Hepatic stellate cell (primary cell): ENCODE measurements at regions not wholly inside any gene's neighbourhood (a gene's known extent, or its start where the extent isn't known, plus 50 kb on each side); places are given as distances from the start of the nearest gene placed in this dataset.
"Not testable (repeated sequence)": the region's sequence is repeated elsewhere in the genome, so short reads cannot be mapped to it uniquely, and the experiment has no call there.

ENCODE experiments used
- DNase-seq: peaks from one replicate; pipeline ENCODE4 v3.0.0; 2011; ENCODE audit warnings: low spot score

DNA sequence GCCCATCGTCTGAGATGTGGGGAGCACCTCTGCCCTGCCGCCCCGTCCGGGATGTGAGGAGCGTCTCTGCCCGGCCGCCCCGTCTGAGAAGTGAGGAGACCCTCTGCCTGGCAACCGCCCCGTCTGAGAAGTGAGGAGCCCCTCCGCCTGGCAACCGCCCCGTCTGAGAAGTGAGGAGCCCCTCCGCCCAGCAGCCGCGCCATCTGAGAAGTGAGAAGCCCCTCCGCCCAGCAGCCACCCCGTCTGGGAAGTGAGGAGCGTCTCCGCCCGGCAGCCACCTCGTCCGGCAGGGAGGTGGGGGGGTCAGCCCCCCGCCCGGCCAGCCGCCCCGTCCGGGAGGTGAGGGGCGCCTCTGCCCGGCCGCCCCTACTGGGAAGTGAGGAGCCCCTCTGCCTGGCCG lies 267.2 kb downstream of the MEF2C start:
- DNase-seq, result not testable (repeated sequence)

GRCh38 chr5:88613051-88613450 lies 269.9 kb downstream of the MEF2C start:
- DNase-seq, result no peak

DNA sequence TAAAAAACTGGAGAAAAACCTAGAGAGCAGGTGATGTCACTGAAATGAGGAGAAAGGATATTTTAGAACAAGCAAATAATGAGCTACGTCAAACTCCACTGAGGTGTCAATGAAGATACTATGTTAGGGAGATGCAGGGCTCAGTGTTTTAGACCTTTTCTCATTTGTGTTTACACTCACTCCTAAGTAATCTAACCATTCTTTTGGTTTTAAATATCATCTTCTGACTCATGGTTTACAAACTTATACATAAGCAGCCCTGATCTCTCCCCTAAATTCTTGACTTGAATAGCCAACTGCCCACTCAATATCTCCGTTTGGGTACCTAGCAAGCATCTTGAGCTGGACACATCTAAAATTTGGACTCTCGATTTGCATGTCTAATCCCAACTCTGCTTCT lies 272.4 kb downstream of the MEF2C start:
- DNase-seq, result no peak

- DNase-seq, result no peak
Observed at GRCh38 chr5:88607492-88607891, 275.5 kb downstream of the MEF2C start.

- no peak for DNase-seq
Observed at GRCh38 chr5:88606626-88607025, 276.4 kb downstream of the MEF2C start.

GRCh38 chr5:88606173-88606572 lies 276.8 kb downstream of the MEF2C start:
- DNase-seq, result no peak

DNA sequence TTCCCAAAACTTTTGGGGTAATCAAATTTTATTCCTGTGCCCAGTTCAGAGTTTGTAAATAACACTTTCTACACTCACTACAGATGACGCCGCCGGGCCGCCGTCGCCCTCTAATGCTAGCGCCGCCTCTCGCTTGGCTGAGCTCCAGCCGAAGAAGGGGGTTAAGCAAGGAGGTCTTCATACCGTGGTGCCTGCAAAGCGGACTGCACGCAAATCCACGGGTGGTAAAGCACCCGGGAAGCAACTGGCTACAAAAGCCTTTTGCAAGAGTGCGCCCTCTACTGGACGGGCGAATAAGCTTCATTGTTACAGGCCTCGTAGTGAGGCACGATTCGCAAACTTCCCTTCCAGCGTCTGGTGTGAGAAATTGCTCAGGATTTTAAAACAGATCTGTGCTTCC lies 280.4 kb downstream of the MEF2C start:
- DNase-seq, result no peak

GRCh38 chr5:88594441-88594840 lies 288.5 kb downstream of the MEF2C start:
- DNase-seq, result no peak

GRCh38 chr5:88588609-88589008 lies 294.4 kb downstream of the MEF2C start:
- DNase-seq, result no peak

- DNase-seq, result no peak
Observed at GRCh38 chr5:88583471-88583870, 299.5 kb downstream of the MEF2C start.

GRCh38 chr5:88558366-88558765 lies 289.7 kb upstream of the TMEM161B start:
- DNase-seq, result no peak

GRCh38 chr5:88557881-88558280 lies 289.2 kb upstream of the TMEM161B start:
- DNase-seq, result no peak

GRCh38 chr5:88557131-88557530 lies 288.5 kb upstream of the TMEM161B start:
- DNase-seq, result no peak

GRCh38 chr5:88556406-88556805 lies 287.8 kb upstream of the TMEM161B start:
- DNase-seq, result no peak

- DNase-seq, result no peak
Observed at GRCh38 chr5:88555674-88556073, 287.0 kb upstream of the TMEM161B start.

- no peak for DNase-seq
Observed at GRCh38 chr5:88553986-88554385, 285.3 kb upstream of the TMEM161B start.

DNA sequence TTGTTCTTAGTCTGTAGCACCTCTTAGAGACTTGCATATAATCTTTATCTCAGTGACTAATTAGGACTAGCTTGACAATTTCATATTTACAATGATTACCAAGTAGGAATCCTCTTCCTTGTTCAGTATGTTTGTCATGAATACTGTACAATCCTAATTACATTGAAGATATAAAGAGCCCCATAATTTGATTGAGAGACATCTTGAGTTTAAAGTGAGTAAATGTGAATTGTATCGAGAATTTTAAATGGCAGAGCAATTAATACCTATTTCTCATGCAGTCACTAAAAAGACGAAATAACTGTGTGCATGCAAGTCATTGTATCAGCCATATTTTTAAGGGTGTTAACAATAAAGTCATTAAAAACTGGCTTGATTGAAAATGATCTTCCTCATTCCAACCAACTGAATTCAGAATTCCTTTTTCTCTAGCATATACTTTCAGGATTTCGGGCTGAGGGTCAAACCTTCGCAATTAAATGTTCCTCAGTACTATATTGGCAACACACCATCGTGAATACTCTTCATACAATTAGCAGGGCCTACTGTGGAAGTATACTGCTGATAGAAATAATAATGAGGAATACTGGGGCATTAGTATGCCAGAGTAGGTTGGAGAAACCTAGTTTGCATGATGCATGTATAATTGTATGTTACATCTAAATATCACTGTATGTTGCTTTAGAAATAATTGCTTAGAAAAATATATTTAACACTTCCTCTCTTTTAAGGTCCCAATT lies 284.7 kb upstream of the TMEM161B start:
- no peak for DNase-seq

DNA sequence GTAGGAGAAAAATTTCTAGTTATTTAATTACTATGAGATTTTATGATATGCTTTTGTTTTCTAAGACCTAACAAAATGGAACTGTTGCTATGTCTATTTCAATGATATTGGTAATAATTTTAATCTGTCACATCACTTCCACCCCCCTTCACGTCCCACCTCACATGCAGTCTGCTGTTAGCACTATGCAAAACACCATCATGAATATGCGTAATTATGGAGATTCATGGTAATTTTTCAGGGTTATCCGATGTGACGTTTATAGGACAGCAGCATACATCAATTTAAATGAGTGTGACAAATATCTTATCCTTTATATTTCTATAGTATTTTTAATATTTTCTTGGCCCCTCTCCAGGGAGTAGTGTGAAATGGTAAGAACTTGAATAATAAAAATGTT lies 283.8 kb upstream of the TMEM161B start:
- DNase-seq, result no peak

DNA sequence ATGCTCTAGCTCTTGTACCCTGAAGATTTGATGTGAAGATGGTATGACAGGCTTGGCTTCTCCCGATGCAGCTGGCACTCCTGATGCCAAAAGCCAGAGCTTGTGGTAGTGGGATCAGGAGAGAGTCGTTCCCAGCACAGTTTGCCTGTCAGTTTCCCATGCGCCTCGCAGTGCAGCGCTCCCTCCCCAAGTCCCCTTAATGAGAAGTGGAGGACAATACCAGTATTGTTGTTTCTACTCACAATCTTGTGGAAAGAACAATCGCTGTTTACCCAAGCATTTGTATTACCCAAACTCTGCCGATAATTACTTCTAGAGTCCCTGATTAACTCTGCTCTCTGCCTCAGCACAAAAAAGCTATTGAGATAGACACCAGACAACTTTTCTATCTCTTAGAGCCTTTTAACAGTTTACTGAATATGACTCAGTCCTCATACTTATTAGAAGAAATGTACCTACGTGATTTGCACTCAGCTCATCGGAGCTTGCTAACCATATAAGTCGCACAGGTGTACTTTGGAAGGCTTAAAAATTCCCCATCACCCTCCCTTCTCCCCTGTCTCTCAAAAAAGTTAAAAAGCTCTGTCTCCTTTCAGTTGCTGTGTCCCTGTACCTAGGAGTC lies 283.2 kb upstream of the TMEM161B start:
- DNase-seq, result no peak

GRCh38 chr5:88550736-88551135 lies 282.1 kb upstream of the TMEM161B start:
- DNase-seq, result no peak

DNA sequence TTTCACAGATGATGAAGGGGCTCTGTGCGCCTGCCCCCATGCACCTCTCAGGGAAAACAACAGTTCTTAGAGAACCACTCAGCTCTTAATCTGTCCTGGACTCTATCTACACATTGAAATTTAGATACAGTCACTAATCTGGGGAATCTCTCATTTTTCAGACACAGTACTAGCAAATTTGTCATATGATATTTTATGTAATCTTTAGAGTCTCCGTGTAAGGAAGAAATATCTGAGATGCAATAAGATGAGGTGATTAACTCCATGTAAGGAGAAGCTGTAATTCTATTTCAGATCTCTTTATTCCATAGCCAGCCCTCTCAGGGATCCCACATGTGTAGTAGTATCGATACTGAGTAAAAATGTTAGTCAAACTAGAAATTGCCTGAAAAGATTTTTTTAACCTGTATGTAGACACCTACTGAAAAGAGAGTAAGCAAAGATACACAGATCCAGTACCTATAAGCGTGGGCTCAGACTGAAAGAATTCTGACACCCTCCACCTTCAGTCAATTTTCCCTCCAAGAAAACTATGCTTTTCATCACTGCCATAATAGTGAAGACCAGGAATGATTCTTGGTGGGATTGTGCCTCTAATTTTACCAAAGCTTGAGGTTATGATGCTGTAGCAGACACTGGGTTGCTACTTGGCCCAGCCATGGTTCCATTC lies 279.6 kb upstream of the TMEM161B start:
- no peak for DNase-seq

DNA sequence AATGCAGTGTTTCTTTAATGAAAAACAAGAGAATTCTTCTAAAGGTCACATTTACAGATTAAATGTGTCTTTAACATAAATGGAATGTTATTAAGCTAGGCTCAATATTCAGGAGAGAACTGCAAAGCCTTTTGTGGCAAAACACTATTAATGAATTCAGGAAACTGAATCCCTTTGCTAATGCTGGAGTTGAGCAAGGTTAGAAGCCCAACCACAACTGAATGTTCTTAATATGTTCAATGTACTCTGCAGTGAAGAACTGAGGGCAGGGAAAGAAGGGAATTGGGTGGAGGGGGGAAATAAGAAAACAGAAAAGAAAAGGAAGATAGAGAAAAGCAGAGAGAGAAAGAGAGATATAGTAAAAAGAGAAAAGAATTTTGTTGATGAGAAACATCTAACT lies 276.7 kb upstream of the TMEM161B start:
- no peak for DNase-seq

GRCh38 chr5:88544671-88545070 lies 276.0 kb upstream of the TMEM161B start:
- DNase-seq, result no peak
